SK-N-SH treated with all-trans-retinoic acid at 6 μM for 48 hours (cell line): ENCODE measurements at regions not wholly inside any gene's neighbourhood (a gene's known extent, or its start where the extent isn't known, plus 50 kb on each side); places are given as distances from the start of the nearest gene placed in this dataset.

Experiments used
- ATAC-seq: fragments of 200-7000 bp; cut with Tn5 transposase; 3 replicates; pipeline ENCODE4 v1.9.1; 2020; ENCODE audit warnings: mild to moderate bottlenecking, moderate library complexity
- BACH2 ChIP-seq: fragments of 250-450 bp; sonication (Bioruptor Pico); IDR thresholded peaks from 2 replicates; pipeline ENCODE4 v1.9.0; 2021; ENCODE audit warnings: mild to moderate bottlenecking, borderline replicate concordance
- CSDC2 ChIP-seq: fragments of 250-450 bp; sonication (Bioruptor Pico); IDR thresholded peaks from 2 replicates; pipeline ENCODE4 v1.5.0; 2020; ENCODE audit warnings: mild to moderate bottlenecking, moderate library complexity
- ESRRG ChIP-seq: fragments of 250-450 bp; sonication (Bioruptor Pico); IDR thresholded peaks from 2 replicates; pipeline ENCODE4 v1.6.1; 2021; ENCODE audit warnings: mild to moderate bottlenecking
- GLIS3 ChIP-seq: fragments of 250-450 bp; sonication (Bioruptor Pico); IDR thresholded peaks from 2 replicates; pipeline ENCODE4 v1.5.0; 2020; ENCODE audit warnings: mild to moderate bottlenecking, moderate library complexity
- ISL1 ChIP-seq: fragments of 250-450 bp; sonication (Bioruptor Pico); IDR thresholded peaks from 2 replicates; pipeline ENCODE4 v2.1.2; 2022; ENCODE audit warnings: mild to moderate bottlenecking, moderate library complexity
- OSR1 ChIP-seq: fragments of 250-450 bp; sonication (Bioruptor Pico); IDR thresholded peaks from 2 replicates; pipeline ENCODE4 v1.8.0; 2022; ENCODE audit warnings: moderate library complexity, mild to moderate bottlenecking, inconsistent platforms
- PATZ1 ChIP-seq: fragments of 250-450 bp; sonication (Bioruptor Pico); IDR thresholded peaks from 2 replicates; pipeline ENCODE4 v1.8.0; 2020; ENCODE audit warnings: mild to moderate bottlenecking, moderate library complexity, borderline replicate concordance
- RARB ChIP-seq: fragments of 250-450 bp; sonication (Bioruptor Pico); IDR thresholded peaks from 2 replicates; pipeline ENCODE4 v1.8.0; 2021; ENCODE audit warnings: mild to moderate bottlenecking, moderate library complexity
- TOX ChIP-seq: fragments of 250-450 bp; sonication (Bioruptor Pico); IDR thresholded peaks from 2 replicates; pipeline ENCODE4 v1.8.0; 2021; ENCODE audit warnings: mild to moderate bottlenecking, moderate library complexity, borderline replicate concordance
- ZC3H10 ChIP-seq: fragments of 250-450 bp; sonication (Bioruptor Pico); IDR thresholded peaks from 2 replicates; pipeline ENCODE4 v1.5.1; 2021; ENCODE audit warnings: mild to moderate bottlenecking, moderate library complexity
- ZFP3 ChIP-seq: fragments of 250-450 bp; sonication (Bioruptor Pico); IDR thresholded peaks from 2 replicates; pipeline ENCODE4 v1.5.0; 2020; ENCODE audit warnings: mild to moderate bottlenecking, moderate library complexity
- ZFP30 ChIP-seq: fragments of 450-650 bp; formaldehyde crosslinking; IDR thresholded peaks from 2 replicates; pipeline ENCODE4 v1.5.0; 2022; ENCODE audit warnings: mild to moderate bottlenecking, moderate library complexity
- ZNF565 ChIP-seq: fragments of 450-650 bp; formaldehyde crosslinking; conservative IDR thresholded peaks from 2 replicates; pipeline ENCODE4 v1.5.0; 2020; ENCODE audit warnings: low read depth, mild to moderate bottlenecking, moderate library complexity
- ZNF70 ChIP-seq: fragments of 450-650 bp; formaldehyde crosslinking; IDR thresholded peaks from 2 replicates; pipeline ENCODE4 v1.5.0; 2020; ENCODE audit warnings: mild to moderate bottlenecking, moderate library complexity
- ZNF8 ChIP-seq: fragments of 450-650 bp; formaldehyde crosslinking; IDR thresholded peaks from 2 replicates; pipeline ENCODE4 v1.5.0; 2020; ENCODE audit warnings: mild to moderate bottlenecking, moderate library complexity
- TF ChIP-seq, protein P1 (sequence below): fragments of 250-450 bp; sonication (Bioruptor Pico); IDR thresholded peaks from 2 replicates; pipeline ENCODE4 v1.8.0; 2021; ENCODE audit warnings: low read depth, mild to moderate bottlenecking, moderate library complexity, borderline replicate concordance
- TF ChIP-seq, protein P2 (sequence below): fragments of 250-450 bp; sonication (Bioruptor Pico); IDR thresholded peaks from 2 replicates; pipeline ENCODE4 v1.5.1; 2021; ENCODE audit warnings: mild to moderate bottlenecking, moderate library complexity
- TF ChIP-seq, protein P3 (sequence below): fragments of 250-450 bp; sonication (Bioruptor Pico); IDR thresholded peaks from 2 replicates; pipeline ENCODE4 v1.5.1; 2020; ENCODE audit warnings: low read depth, mild to moderate bottlenecking, moderate library complexity

- TF ChIP-seq, protein P1, sequence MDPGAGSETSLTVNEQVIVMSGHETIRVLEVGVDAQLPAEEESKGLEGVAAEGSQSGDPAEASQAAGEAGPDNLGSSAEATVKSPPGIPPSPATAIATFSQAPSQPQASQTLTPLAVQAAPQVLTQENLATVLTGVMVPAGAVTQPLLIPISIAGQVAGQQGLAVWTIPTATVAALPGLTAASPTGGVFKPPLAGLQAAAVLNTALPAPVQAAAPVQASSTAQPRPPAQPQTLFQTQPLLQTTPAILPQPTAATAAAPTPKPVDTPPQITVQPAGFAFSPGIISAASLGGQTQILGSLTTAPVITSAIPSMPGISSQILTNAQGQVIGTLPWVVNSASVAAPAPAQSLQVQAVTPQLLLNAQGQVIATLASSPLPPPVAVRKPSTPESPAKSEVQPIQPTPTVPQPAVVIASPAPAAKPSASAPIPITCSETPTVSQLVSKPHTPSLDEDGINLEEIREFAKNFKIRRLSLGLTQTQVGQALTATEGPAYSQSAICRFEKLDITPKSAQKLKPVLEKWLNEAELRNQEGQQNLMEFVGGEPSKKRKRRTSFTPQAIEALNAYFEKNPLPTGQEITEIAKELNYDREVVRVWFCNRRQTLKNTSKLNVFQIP (CRISPR knock-in tag): no peak
- no peak for TF ChIP-seq ZNF8 (CRISPR knock-in tag)
- TF ChIP-seq ZC3H10 (CRISPR knock-in tag): no peak
These were observed 550.3 kb upstream of the CPEB2 start (continued) for GRCh38 chr4:14452001-14452400.

- TF ChIP-seq OSR1 (CRISPR knock-in tag) (no peak), ISL1 (CRISPR knock-in tag) (no peak)
- ATAC-seq: no peak
These were observed 549.5 kb upstream of the CPEB2 start for GRCh38 chr4:14452764-14453163.

DNA sequence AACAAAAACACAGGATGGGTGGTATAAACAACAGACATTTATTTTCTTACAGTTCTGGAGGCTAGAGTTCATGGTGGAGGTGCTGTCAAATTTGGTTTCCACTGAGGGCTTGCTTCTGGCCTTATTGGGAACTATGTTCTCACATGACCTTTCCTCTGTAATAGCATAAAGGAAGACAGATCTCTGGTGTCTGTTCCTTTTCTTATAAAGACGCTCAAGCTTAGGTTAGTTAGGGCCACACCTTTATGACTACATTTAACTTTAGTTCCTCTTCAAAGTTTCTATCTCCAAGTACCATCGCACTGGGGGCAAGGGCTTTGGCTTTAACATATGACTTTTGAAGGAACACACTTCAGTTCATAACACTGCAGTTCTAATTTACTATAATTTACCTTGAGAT, 543.8 kb upstream of the CPEB2 start:
- TF ChIP-seq ISL1 (CRISPR knock-in tag) (no peak), RARB (CRISPR knock-in tag) (no peak), BACH2 (CRISPR knock-in tag) (no peak), ZFP30 (CRISPR knock-in tag) (no peak)
- no peak for ATAC-seq

DNA sequence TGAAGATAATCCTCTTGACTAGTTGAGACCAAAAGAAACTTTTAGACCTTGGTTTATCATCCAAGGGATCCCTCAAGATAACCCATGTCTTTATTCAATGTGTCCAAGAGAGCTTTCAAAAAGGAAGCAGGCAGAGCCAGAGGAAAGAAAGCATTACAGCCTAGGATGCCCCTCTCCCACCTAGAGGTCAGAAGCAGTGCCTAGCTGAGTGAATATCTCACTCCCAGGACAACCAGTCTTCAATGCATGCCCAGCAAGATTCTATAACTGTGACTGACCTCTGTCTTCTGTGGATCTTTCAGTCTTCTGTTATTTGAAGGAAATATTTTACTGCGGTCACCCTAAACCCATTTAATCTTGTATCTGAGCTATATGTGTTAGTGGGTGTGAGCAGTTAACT, 537.2 kb upstream of the CPEB2 start:
- TF ChIP-seq, protein P2, sequence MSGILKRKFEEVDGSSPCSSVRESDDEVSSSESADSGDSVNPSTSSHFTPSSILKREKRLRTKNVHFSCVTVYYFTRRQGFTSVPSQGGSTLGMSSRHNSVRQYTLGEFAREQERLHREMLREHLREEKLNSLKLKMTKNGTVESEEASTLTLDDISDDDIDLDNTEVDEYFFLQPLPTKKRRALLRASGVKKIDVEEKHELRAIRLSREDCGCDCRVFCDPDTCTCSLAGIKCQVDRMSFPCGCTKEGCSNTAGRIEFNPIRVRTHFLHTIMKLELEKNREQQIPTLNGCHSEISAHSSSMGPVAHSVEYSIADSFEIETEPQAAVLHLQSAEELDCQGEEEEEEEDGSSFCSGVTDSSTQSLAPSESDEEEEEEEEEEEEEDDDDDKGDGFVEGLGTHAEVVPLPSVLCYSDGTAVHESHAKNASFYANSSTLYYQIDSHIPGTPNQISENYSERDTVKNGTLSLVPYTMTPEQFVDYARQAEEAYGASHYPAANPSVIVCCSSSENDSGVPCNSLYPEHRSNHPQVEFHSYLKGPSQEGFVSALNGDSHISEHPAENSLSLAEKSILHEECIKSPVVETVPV (CRISPR knock-in tag): no peak
- TF ChIP-seq ZNF70 (CRISPR knock-in tag): no peak
- no peak for TF ChIP-seq GLIS3 (CRISPR knock-in tag)
- TF ChIP-seq, protein P3, sequence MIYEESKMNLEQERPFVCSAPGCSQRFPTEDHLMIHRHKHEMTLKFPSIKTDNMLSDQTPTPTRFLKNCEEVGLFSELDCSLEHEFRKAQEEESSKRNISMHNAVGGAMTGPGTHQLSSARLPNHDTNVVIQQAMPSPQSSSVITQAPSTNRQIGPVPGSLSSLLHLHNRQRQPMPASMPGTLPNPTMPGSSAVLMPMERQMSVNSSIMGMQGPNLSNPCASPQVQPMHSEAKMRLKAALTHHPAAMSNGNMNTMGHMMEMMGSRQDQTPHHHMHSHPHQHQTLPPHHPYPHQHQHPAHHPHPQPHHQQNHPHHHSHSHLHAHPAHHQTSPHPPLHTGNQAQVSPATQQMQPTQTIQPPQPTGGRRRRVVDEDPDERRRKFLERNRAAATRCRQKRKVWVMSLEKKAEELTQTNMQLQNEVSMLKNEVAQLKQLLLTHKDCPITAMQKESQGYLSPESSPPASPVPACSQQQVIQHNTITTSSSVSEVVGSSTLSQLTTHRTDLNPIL (CRISPR knock-in tag): no peak
- no peak for TF ChIP-seq ESRRG
- no peak for TF ChIP-seq PATZ1 (CRISPR knock-in tag)
- no peak for TF ChIP-seq CSDC2 (CRISPR knock-in tag)
- TF ChIP-seq ZNF8 (CRISPR knock-in tag): no peak
- TF ChIP-seq ZC3H10 (CRISPR knock-in tag): no peak
- no peak for ATAC-seq

- ATAC-seq: no peak
- TF ChIP-seq ZFP3: no peak
- no peak for TF ChIP-seq ZNF565 (CRISPR knock-in tag)
- TF ChIP-seq TOX (CRISPR knock-in tag): no peak
- TF ChIP-seq OSR1 (CRISPR knock-in tag): no peak
- no peak for TF ChIP-seq ZFP30 (CRISPR knock-in tag)
- no peak for TF ChIP-seq PATZ1 (CRISPR knock-in tag)
- TF ChIP-seq BACH2 (CRISPR knock-in tag): no peak
- TF ChIP-seq, protein P1 (CRISPR knock-in tag): no peak
- TF ChIP-seq, protein P2 (CRISPR knock-in tag): no peak
- TF ChIP-seq ESRRG: no peak
- TF ChIP-seq, all 23 proteins: peak for 0
These were observed 536.8 kb upstream of the CPEB2 start for GRCh38 chr4:14465507-14465906.
